Lung (tissue), 11 donors: ENCODE measurements at regions not wholly inside any gene's neighbourhood (a gene's known extent, or its start where the extent isn't known, plus 50 kb on each side); places are given as distances from the start of the nearest gene placed in this dataset.
A peak's percentile ranks its signal among the peaks of the same experiment; 100 is the strongest.

ENCODE experiments used
- ATAC-seq: fragments of 200-7000 bp; cut with Tn5 transposase; one replicate; pipeline ENCODE4 v1.9.1; 2020; ENCODE audit warnings: moderate number of reproducible peaks; ENCODE audit not compliant: insufficient read depth, low FRiP score
- DNase-seq, 3 donors: peaks; one replicate each; pipeline ENCODE4 v3.0.0-alpha.2; 2013 to 2017
- H3K27ac ChIP-seq, 2 donors: one replicate each; pipeline ENCODE4 v1.5.1; 2013; ENCODE audit warnings: mild to moderate bottlenecking in 2 of 2, moderate library complexity in 2 of 2, control low read depth in 1 of 2, inconsistent platforms in 1 of 2, low read depth in 1 of 2, low read length in 1 of 2
- H3K27me3 ChIP-seq, 3 donors: one replicate each; pipeline ENCODE4 v1.5.1; 2013; ENCODE audit warnings: low read length in 2 of 3; ENCODE audit not compliant: control insufficient read depth in 3 of 3, insufficient read depth in 3 of 3
- H3K36me3 ChIP-seq, 4 donors: one replicate each; pipeline ENCODE4 v1.5.1; 2013; ENCODE audit warnings: low read length in 4 of 4, mild to moderate bottlenecking in 1 of 4, moderate library complexity in 1 of 4; ENCODE audit not compliant: control insufficient read depth in 4 of 4, insufficient read depth in 4 of 4
- H3K4me1 ChIP-seq, 5 donors: one replicate each; pipeline ENCODE4 v1.5.1; 2013; ENCODE audit warnings: low read length in 5 of 5, mild to moderate bottlenecking in 2 of 5, moderate library complexity in 1 of 5; ENCODE audit not compliant: control insufficient read depth in 5 of 5, insufficient read depth in 5 of 5
- H3K4me3 ChIP-seq: one replicate; pipeline ENCODE4 v1.5.1; 2013; ENCODE audit warnings: mild to moderate bottlenecking, control low read depth, moderate library complexity
- H3K9ac ChIP-seq, 2 donors: one replicate each; pipeline ENCODE4 v1.5.1; 2013; ENCODE audit warnings: low read length in 2 of 2, control low read depth in 1 of 2; ENCODE audit not compliant: insufficient read depth in 1 of 2
- H3K9me3 ChIP-seq, 4 donors: one replicate each; pipeline ENCODE4 v1.5.1; 2013; ENCODE audit warnings: low read length in 3 of 4, mild to moderate bottlenecking in 1 of 4, moderate library complexity in 1 of 4; ENCODE audit not compliant: control insufficient read depth in 4 of 4, insufficient read depth in 3 of 4
- WGBS, 2 donors: extraction: QIAGEN DNeasy Blood & Tissue Kit; methylation state at CpG; one replicate each; pipeline ENCODE4 v1.1.7; 2013; 5-methylcytosine and 5-hydroxymethylcytosine counted together
- TF ChIP-seq, protein P1 (sequence below): IDR thresholded peaks from 2 replicates; pipeline ENCODE4 v1.5.1; 2012; ENCODE audit warnings: mild to moderate bottlenecking; ENCODE audit errors: control extremely low read depth, extremely low read depth
- donor health status: control.
- donor health status: control.
- donor health status: Bipolar disorder and iron deficiency.
- donor health status: healthy.
- donor health status: DM: yes; HTN: yes; CAD: no.

DNA sequence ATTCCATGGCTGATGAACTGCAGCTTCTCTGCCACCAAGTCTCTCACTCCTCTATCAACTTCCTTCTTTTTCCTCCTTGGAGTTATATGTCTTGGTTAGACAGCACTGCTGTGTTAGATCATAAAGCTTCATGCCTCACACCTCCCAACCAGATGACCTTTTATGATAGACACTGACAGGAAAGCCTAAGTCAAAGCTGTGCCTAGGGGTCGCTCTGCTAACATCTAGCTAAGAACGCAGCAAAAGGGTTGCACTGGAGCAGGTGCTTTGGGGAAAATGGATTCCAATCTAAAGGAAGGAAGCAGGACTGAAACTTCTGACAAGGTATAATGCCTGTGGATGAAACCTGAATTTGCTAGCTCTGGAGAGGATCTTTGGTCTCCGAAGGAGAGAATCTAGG, 509.7 kb downstream of the SMARCA1 start:
- no peak overlapping the region for H3K9ac ChIP-seq
- H3K36me3 ChIP-seq = no peaks in the 10 kb centered on the region
- H3K9me3 ChIP-seq = no peaks in the 10 kb centered on the region
- 50 to 73% methylated on average over 3 of the region's 3 CpGs for WGBS, 2 donors
- DNase-seq (no peak), ATAC-seq (no peak)
- H3K27me3 ChIP-seq = no peaks in the 10 kb centered on the region
- TF ChIP-seq, protein P1, sequence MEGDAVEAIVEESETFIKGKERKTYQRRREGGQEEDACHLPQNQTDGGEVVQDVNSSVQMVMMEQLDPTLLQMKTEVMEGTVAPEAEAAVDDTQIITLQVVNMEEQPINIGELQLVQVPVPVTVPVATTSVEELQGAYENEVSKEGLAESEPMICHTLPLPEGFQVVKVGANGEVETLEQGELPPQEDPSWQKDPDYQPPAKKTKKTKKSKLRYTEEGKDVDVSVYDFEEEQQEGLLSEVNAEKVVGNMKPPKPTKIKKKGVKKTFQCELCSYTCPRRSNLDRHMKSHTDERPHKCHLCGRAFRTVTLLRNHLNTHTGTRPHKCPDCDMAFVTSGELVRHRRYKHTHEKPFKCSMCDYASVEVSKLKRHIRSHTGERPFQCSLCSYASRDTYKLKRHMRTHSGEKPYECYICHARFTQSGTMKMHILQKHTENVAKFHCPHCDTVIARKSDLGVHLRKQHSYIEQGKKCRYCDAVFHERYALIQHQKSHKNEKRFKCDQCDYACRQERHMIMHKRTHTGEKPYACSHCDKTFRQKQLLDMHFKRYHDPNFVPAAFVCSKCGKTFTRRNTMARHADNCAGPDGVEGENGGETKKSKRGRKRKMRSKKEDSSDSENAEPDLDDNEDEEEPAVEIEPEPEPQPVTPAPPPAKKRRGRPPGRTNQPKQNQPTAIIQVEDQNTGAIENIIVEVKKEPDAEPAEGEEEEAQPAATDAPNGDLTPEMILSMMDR = no peak
- H3K27ac ChIP-seq = no peak overlapping the region
- H3K4me3 ChIP-seq = no peak overlapping the region
- H3K4me1 ChIP-seq = no peaks in the 10 kb centered on the region

DNA sequence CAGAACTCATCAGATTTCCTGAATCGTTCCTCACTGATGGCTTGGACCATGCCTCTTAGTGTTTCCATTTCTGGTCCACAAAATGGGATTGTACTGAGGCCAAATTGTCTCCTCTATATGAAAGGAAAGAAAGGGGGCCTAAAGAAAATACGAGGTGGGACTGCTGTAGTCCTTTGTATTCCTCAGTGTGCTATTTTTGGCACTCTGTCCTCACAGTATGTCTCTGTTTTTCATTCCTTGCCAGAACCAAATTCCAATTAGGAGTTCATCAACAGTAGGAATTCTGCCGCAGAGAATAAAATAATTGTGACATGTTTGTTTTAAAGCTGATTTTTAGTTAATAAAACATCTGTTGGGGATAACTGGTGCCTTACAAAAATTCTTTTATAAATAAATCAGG, 515.7 kb downstream of the SMARCA1 start:
- 49 to 69% methylated on average over 3 of the region's 3 CpGs for WGBS, 2 donors

DNA sequence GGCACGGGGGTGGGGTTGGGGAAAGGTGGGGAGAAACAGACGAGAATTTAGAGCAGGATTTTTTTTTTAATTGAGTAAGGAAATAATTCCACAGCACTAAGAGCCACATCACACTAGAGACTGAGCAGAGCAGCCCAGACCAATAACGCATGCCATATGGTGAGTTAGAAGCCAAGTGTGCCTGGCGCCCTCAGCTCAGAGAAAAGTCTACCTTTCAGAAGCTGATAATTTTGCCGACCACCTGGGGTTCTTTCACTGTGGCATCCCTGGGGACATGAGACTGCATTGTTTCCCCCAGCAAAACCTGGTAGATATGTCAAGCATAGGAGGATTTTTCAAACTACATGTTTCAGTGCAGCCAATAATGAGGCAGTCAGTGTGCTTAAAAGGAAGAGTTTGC, 516.8 kb downstream of the SMARCA1 start:
- H3K4me3 ChIP-seq = no peak overlapping the region
- H3K27me3 ChIP-seq = no peaks in the 10 kb centered on the region
- 62 to 94% methylated on average over 5 of the region's 5 CpGs for WGBS, 2 donors
- H3K4me1 ChIP-seq = peaks cover 0 to 2% (median 0%) of the 10 kb centered on the region in 5 donors
- no peak for DNase-seq
- H3K9ac ChIP-seq = no peak overlapping the region
- ATAC-seq = no peak
- no peaks in the 10 kb centered on the region for H3K36me3 ChIP-seq
- peaks cover 0 to 4% (median 0%) of the 10 kb centered on the region in 4 donors for H3K9me3 ChIP-seq
- no peak overlapping the region for H3K27ac ChIP-seq
- TF ChIP-seq, protein P1 = no peak

More for the DNA sequence above, 515.7 kb downstream of the SMARCA1 start:
- DNase-seq (peak in 2 of 3 donors; percentile 1 to 7), ATAC-seq (no peak)
- Histone ChIP-seq H3K27ac (no peak overlapping the region), H3K36me3 (no peaks in the 10 kb centered on the region), H3K4me1 (peaks cover 0 to 2% (median 0%) of the 10 kb centered on the region in 5 donors), H3K4me3 (no peak overlapping the region), H3K27me3 (no peaks in the 10 kb centered on the region), H3K9ac (no peak overlapping the region), H3K9me3 (peaks cover 0 to 4% (median 0%) of the 10 kb centered on the region in 4 donors)
- TF ChIP-seq, protein P1 = no peak

DNA sequence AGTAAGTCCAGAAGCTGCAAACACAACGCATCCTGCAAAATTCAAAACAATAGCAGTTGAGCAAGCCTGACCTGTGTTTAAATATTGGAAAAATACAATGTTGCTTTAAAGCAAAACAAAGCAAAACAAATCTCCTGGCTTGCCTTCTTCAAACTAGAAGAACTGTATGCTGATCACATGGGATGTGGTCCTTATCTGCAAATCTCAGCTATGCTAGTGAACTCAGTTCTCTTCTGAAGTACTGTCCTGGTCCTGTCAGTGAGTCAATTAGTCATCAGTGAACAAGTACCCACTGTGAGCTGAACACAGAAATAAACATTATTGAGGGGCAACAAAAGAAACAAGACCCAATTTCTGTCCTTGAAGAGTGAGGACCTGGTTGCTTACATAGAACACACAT, 522.5 kb downstream of the SMARCA1 start:
- TF ChIP-seq, protein P1 = no peak
- ATAC-seq (no peak), DNase-seq (no peak)
- no peak overlapping the region for H3K9ac ChIP-seq
- H3K36me3 ChIP-seq = no peaks in the 10 kb centered on the region
- 56 to 62% methylated on average over 1 of the region's 1 CpG for WGBS, 2 donors
- H3K4me1 ChIP-seq = no peaks in the 10 kb centered on the region
- H3K27ac ChIP-seq = no peak overlapping the region
- H3K9me3 ChIP-seq = peaks cover 0 to 4% (median 0%) of the 10 kb centered on the region in 4 donors
- H3K4me3 ChIP-seq = no peak overlapping the region
- no peaks in the 10 kb centered on the region for H3K27me3 ChIP-seq
